Spinal cord (tissue), 9 donors: ENCODE measurements at regions not wholly inside any gene's neighbourhood (a gene's known extent, or its start where the extent isn't known, plus 50 kb on each side); places are given as distances from the start of the nearest gene placed in this dataset.

Source experiments
- DNase-seq, 6 donors: peaks; one replicate each; pipeline versions ENCODE4 v3.0.0 to v3.0.0-alpha.2; 2013 to 2015; ENCODE audit warnings: low spot score in 6 of 6, low read depth in 4 of 6
- H3K27ac ChIP-seq: one replicate; pipeline ENCODE4 v1.5.1; 2013; ENCODE audit warnings: low read depth, low read length, control low read depth
- H3K27me3 ChIP-seq: one replicate; pipeline ENCODE4 v1.6.1; 2013; ENCODE audit warnings: low read length; ENCODE audit not compliant: control insufficient read depth, insufficient read depth
- H3K36me3 ChIP-seq: one replicate; pipeline ENCODE4 v1.6.1; 2013; ENCODE audit warnings: low read length; ENCODE audit not compliant: control insufficient read depth, insufficient read depth
- H3K4me1 ChIP-seq: one replicate; pipeline ENCODE4 v1.6.1; 2013; ENCODE audit warnings: low read length; ENCODE audit not compliant: control insufficient read depth, insufficient read depth
- H3K4me3 ChIP-seq: one replicate; pipeline ENCODE4 v1.5.1; 2013; ENCODE audit warnings: low read depth, low read length, control low read depth
- H3K9me3 ChIP-seq: one replicate; pipeline ENCODE4 v1.6.1; 2013; ENCODE audit warnings: low read length; ENCODE audit not compliant: control insufficient read depth, insufficient read depth
- WGBS: methylation state at CpG from one replicate; pipeline ENCODE4 v1.1.5; 2013; ENCODE audit warnings: missing lambda C conversion rate; ENCODE audit not compliant: insufficient coverage; 5-methylcytosine and 5-hydroxymethylcytosine counted together
- donor health status: healthy.

GRCh38 chr14:44700184-44700583, 193.1 kb upstream of the FSCB start:
- no peak for DNase-seq
- no peaks in the 10 kb centered on the region for H3K36me3 ChIP-seq
- no peaks in the 10 kb centered on the region for H3K9me3 ChIP-seq
- no peaks in the 10 kb centered on the region for H3K27me3 ChIP-seq
- WGBS = no CpG with 5 or more reads among the region's 2 CpGs
- H3K27ac ChIP-seq = no peak overlapping the region
- no peak overlapping the region for H3K4me3 ChIP-seq
- H3K4me1 ChIP-seq = no peaks in the 10 kb centered on the region

GRCh38 chr14:44699391-44699790, 192.3 kb upstream of the FSCB start:
- peaks cover under 1% of the 10 kb centered on the region for H3K9me3 ChIP-seq
- H3K27ac ChIP-seq = no peak overlapping the region
- H3K27me3 ChIP-seq = no peaks in the 10 kb centered on the region
- H3K36me3 ChIP-seq = no peaks in the 10 kb centered on the region
- no peak overlapping the region for H3K4me3 ChIP-seq
- no peaks in the 10 kb centered on the region for H3K4me1 ChIP-seq
- no peak for DNase-seq
- WGBS = 60% methylated on average over 1 of the region's 2 CpGs

GRCh38 chr14:44669496-44669895, 162.4 kb upstream of the FSCB start:
- no peak for DNase-seq
- no peaks in the 10 kb centered on the region for H3K27me3 ChIP-seq
- H3K27ac ChIP-seq = no peak overlapping the region
- H3K9me3 ChIP-seq = no peaks in the 10 kb centered on the region
- WGBS = 83% methylated on average over 2 of the region's 3 CpGs
- no peak overlapping the region for H3K4me3 ChIP-seq
- H3K36me3 ChIP-seq = no peaks in the 10 kb centered on the region
- no peaks in the 10 kb centered on the region for H3K4me1 ChIP-seq

DNA sequence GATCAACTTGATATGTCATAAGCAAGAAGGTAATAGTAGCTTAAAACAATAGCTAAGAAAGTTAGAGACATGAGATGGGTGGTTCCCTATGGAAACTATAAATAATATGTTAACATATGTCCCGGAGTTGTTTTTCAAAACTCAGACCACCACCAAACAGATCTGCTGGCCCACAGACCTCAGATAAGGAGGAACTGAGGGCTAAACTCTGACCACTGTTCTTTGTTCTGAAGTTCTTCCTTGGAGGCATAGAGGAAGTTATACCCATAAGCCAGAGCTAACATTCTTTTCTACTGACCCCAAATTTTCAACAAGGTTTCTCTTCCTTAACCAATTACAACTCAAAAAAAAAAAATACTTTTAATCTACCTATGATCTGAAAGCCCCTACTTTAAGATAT, 156.1 kb upstream of the FSCB start:
- Histone ChIP-seq H3K36me3 (no peaks in the 10 kb centered on the region), H3K27me3 (no peaks in the 10 kb centered on the region), H3K27ac (no peak overlapping the region), H3K4me3 (no peak overlapping the region), H3K4me1 (no peaks in the 10 kb centered on the region), H3K9me3 (no peaks in the 10 kb centered on the region)
- no peak for DNase-seq
- no CpG with 5 or more reads among the region's 1 CpG for WGBS

- Histone ChIP-seq H3K4me1 (no peaks in the 10 kb centered on the region), H3K9me3 (no peaks in the 10 kb centered on the region), H3K27ac (no peak overlapping the region), H3K36me3 (no peaks in the 10 kb centered on the region), H3K27me3 (no peaks in the 10 kb centered on the region), H3K4me3 (no peak overlapping the region)
- no peak for DNase-seq
Measured at GRCh38 chr14:44662250-44662891, 155.3 kb upstream of the FSCB start.

DNA sequence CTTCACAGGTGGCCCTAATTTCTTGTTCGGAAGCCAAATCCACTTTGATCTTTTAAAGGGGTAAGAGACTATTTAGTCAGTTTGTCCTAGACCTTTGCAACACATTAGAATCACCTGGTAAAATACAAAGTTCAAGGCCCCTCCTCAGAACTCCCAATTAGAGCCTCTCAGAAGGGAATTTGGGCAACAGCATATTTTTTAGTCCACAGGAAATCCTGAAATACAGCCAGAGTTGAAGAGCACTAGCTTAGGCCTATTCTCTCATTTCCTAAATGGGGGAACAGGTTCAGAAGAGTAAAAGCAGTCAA, 151.3 kb upstream of the FSCB start:
- Histone ChIP-seq H3K9me3 (no peaks in the 10 kb centered on the region), H3K27me3 (no peaks in the 10 kb centered on the region), H3K27ac (no peak overlapping the region), H3K4me1 (no peaks in the 10 kb centered on the region), H3K36me3 (no peaks in the 10 kb centered on the region), H3K4me3 (no peak overlapping the region)
- WGBS = no CpG with 5 or more reads among the region's 1 CpG
- no peak for DNase-seq

DNA sequence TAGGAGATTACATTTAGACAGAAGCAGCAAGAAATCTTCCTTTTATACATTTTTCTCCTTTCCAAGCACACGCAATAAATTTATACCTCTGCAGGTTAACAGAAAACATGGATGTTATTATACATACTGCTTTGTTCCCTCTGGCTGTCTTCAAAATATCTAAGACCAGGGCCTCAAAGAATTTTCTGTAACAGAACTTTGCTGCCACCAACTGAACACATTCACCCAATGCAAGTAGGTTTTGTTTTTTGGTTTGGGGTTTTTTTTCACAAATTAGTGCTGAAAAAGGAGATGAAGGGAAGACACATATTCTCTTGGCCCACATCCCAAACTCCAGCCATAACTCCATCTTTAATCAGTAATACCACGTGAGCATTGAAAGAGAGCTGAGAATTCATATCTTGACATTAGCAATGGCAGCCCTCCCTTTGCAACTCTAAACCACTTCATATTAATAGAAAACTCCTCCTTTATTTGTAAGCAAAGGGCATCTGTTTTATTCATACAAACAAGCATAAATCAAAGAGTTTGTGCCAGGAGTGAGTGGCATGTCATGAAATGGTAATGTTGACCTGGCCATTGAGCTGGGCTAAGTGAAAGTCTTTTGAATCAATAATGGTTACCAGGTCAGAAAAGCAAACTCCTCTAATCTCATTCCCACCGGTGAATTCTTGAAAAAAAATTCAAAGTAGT, 150.8 kb upstream of the FSCB start:
- DNase-seq = peak; percentile 43 to 96 (median 49)
- Histone ChIP-seq H3K27ac (no peak overlapping the region), H3K4me3 (no peak overlapping the region), H3K4me1 (no peaks in the 10 kb centered on the region), H3K27me3 (no peaks in the 10 kb centered on the region), H3K9me3 (no peaks in the 10 kb centered on the region), H3K36me3 (no peaks in the 10 kb centered on the region)
- WGBS = no CpG with 5 or more reads among the region's 3 CpGs

GRCh38 chr14:44657203-44657602, 150.1 kb upstream of the FSCB start:
- no peaks in the 10 kb centered on the region for H3K4me1 ChIP-seq
- H3K27me3 ChIP-seq = no peaks in the 10 kb centered on the region
- H3K27ac ChIP-seq = no peak overlapping the region
- no peaks in the 10 kb centered on the region for H3K9me3 ChIP-seq
- no peak overlapping the region for H3K4me3 ChIP-seq
- DNase-seq = peak in 1 of 6 donors; percentile 8
- no peaks in the 10 kb centered on the region for H3K36me3 ChIP-seq

GRCh38 chr14:44654591-44654990, 147.5 kb upstream of the FSCB start:
- H3K9me3 ChIP-seq = no peaks in the 10 kb centered on the region
- H3K27me3 ChIP-seq = no peaks in the 10 kb centered on the region
- no peak overlapping the region for H3K27ac ChIP-seq
- no peak overlapping the region for H3K4me3 ChIP-seq
- no peaks in the 10 kb centered on the region for H3K4me1 ChIP-seq
- DNase-seq = no peak
- no peaks in the 10 kb centered on the region for H3K36me3 ChIP-seq
- WGBS = no CpG with 5 or more reads among the region's 2 CpGs

- Histone ChIP-seq H3K4me1 (no peaks in the 10 kb centered on the region), H3K4me3 (no peak overlapping the region), H3K27ac (no peak overlapping the region), H3K36me3 (no peaks in the 10 kb centered on the region), H3K27me3 (no peaks in the 10 kb centered on the region), H3K9me3 (no peaks in the 10 kb centered on the region)
- no CpG with 5 or more reads among the region's 3 CpGs for WGBS
- peak in 1 of 6 donors; percentile 39 for DNase-seq
Measured at GRCh38 chr14:44653641-44654040, 146.6 kb upstream of the FSCB start.
